ENCODE measurements at regions not wholly inside any gene's neighbourhood (a gene's known extent, or its start where the extent isn't known, plus 50 kb on each side); places are given as distances from the start of the nearest gene placed in this dataset.

DNA sequence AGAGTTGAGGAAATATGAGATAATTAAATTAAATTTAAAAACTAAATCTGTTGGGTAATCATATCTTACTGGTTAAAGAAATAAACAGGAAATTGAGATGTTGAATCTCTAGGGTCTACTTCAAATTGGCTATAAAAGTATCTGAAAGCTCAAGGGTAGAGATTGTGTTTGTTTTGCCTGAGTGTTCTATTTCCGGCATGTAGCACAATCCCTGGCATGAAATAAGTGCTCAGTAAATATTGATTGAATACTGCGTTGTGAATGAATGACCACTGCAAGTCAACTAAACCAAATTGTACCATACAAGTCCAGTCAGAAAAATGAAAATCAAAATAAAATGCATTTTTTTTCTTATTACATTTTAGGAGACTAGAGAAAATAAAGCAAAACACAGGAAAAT, 709.8 kb downstream of the EPM2A start (continued):
- TF ChIP-seq POLR2G (IDR thresholded peaks at IDR 0.05; ENCODE audit: low read depth, low read length): no peak
- TF ChIP-seq, protein P1, sequence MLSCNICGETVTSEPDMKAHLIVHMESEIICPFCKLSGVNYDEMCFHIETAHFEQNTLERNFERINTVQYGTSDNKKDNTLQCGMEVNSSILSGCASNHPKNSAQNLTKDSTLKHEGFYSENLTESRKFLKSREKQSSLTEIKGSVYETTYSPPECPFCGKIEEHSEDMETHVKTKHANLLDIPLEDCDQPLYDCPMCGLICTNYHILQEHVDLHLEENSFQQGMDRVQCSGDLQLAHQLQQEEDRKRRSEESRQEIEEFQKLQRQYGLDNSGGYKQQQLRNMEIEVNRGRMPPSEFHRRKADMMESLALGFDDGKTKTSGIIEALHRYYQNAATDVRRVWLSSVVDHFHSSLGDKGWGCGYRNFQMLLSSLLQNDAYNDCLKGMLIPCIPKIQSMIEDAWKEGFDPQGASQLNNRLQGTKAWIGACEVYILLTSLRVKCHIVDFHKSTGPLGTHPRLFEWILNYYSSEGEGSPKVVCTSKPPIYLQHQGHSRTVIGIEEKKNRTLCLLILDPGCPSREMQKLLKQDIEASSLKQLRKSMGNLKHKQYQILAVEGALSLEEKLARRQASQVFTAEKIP (CRISPR knock-in tag; IDR thresholded peaks at IDR 0.05; ENCODE audit: borderline replicate concordance): no peak
- TF ChIP-seq ZNF792 (CRISPR knock-in tag; IDR thresholded peaks at IDR 0.05): no peak
- no peak for TF ChIP-seq BORCS8-MEF2B (CRISPR knock-in tag; IDR thresholded peaks at IDR 0.05)
- no peak for TF ChIP-seq STAT5B (CRISPR knock-in tag; IDR thresholded peaks at IDR 0.05)
- peak; percentile 55; the same call in 1 of the 2 replicates for TF ChIP-seq TARDBP (CRISPR knock-in tag; IDR thresholded peaks at IDR 0.05)
- no peak for TF ChIP-seq ZBTB8A (CRISPR knock-in tag; IDR thresholded peaks at IDR 0.05; ENCODE audit: borderline replicate concordance, low read depth)
- TF ChIP-seq, protein P2, sequence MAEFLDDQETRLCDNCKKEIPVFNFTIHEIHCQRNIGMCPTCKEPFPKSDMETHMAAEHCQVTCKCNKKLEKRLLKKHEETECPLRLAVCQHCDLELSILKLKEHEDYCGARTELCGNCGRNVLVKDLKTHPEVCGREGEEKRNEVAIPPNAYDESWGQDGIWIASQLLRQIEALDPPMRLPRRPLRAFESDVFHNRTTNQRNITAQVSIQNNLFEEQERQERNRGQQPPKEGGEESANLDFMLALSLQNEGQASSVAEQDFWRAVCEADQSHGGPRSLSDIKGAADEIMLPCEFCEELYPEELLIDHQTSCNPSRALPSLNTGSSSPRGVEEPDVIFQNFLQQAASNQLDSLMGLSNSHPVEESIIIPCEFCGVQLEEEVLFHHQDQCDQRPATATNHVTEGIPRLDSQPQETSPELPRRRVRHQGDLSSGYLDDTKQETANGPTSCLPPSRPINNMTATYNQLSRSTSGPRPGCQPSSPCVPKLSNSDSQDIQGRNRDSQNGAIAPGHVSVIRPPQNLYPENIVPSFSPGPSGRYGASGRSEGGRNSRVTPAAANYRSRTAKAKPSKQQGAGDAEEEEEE (CRISPR knock-in tag; IDR thresholded peaks at IDR 0.05; ENCODE audit: borderline replicate concordance): no peak
- no peak for TF ChIP-seq ZNF335 (CRISPR knock-in tag; IDR thresholded peaks at IDR 0.05)
- no peak for TF ChIP-seq ATRX (CRISPR knock-in tag; IDR thresholded peaks at IDR 0.05; ENCODE audit: borderline replicate concordance)
- TF ChIP-seq, protein P3, sequence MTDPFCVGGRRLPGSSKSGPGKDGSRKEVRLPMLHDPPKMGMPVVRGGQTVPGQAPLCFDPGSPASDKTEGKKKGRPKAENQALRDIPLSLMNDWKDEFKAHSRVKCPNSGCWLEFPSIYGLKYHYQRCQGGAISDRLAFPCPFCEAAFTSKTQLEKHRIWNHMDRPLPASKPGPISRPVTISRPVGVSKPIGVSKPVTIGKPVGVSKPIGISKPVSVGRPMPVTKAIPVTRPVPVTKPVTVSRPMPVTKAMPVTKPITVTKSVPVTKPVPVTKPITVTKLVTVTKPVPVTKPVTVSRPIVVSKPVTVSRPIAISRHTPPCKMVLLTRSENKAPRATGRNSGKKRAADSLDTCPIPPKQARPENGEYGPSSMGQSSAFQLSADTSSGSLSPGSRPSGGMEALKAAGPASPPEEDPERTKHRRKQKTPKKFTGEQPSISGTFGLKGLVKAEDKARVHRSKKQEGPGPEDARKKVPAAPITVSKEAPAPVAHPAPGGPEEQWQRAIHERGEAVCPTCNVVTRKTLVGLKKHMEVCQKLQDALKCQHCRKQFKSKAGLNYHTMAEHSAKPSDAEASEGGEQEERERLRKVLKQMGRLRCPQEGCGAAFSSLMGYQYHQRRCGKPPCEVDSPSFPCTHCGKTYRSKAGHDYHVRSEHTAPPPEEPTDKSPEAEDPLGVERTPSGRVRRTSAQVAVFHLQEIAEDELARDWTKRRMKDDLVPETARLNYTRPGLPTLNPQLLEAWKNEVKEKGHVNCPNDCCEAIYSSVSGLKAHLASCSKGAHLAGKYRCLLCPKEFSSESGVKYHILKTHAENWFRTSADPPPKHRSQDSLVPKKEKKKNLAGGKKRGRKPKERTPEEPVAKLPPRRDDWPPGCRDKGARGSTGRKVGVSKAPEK (CRISPR knock-in tag; IDR thresholded peaks at IDR 0.05; ENCODE audit: borderline replicate concordance): no peak
- TF ChIP-seq HNRNPK (IDR thresholded peaks at IDR 0.05; ENCODE audit: low read depth, low read length, poor library complexity, severe bottlenecking): no peak
- TF ChIP-seq TEAD2 (CRISPR knock-in tag; IDR thresholded peaks at IDR 0.05): no peak
- TF ChIP-seq ZNF180 (CRISPR knock-in tag; IDR thresholded peaks at IDR 0.05; ENCODE audit: borderline replicate concordance, low read depth): no peak
- TF ChIP-seq ZNF543 (CRISPR knock-in tag; IDR thresholded peaks at IDR 0.05): no peak
- TF ChIP-seq NONO (IDR thresholded peaks at IDR 0.05): no peak
- TF ChIP-seq NONO (CRISPR knock-in tag; conservative IDR thresholded peaks at IDR 0.05): no peak
- TF ChIP-seq, protein P4, sequence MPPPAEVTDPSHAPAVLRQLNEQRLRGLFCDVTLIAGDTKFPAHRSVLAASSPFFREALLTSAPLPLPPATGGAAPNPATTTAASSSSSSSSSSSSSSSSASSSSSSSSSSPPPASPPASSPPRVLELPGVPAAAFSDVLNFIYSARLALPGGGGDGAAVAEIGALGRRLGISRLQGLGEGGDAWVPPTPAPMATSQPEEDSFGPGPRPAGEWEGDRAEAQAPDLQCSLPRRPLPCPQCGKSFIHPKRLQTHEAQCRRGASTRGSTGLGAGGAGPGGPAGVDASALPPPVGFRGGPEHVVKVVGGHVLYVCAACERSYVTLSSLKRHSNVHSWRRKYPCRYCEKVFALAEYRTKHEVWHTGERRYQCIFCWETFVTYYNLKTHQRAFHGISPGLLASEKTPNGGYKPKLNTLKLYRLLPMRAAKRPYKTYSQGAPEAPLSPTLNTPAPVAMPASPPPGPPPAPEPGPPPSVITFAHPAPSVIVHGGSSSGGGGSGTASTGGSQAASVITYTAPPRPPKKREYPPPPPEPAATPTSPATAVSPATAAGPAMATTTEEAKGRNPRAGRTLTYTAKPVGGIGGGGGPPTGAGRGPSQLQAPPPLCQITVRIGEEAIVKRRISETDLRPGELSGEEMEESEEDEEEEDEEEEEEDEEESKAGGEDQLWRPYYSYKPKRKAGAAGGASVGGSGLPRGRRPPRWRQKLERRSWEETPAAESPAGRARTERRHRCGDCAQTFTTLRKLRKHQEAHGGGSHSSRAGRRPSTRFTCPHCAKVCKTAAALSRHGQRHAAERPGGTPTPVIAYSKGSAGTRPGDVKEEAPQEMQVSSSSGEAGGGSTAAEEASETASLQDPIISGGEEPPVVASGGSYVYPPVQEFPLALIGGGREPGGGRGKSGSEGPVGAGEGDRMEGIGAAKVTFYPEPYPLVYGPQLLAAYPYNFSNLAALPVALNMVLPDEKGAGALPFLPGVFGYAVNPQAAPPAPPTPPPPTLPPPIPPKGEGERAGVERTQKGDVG (CRISPR knock-in tag; IDR thresholded peaks at IDR 0.05; ENCODE audit: borderline replicate concordance): no peak
- no peak for TF ChIP-seq SMYD3 (CRISPR knock-in tag; IDR thresholded peaks at IDR 0.05)
- no peak for TF ChIP-seq TBX2 (CRISPR knock-in tag; IDR thresholded peaks at IDR 0.05; ENCODE audit: borderline replicate concordance)
- no peak for TF ChIP-seq PAWR (CRISPR knock-in tag; IDR thresholded peaks at IDR 0.05; ENCODE audit: borderline replicate concordance)
- no peak for TF ChIP-seq DNMT3B (CRISPR knock-in tag; conservative IDR thresholded peaks at IDR 0.05)
- 0 out of 2 replicates have a peak, but pooled peaks have one; percentile 11 for TF ChIP-seq ZNF510 (CRISPR knock-in tag; IDR thresholded peaks at IDR 0.05; ENCODE audit: low read depth)

All from HepG2 (cell line).